H54 (cell line): ENCODE measurements at regions not wholly inside any gene's neighbourhood (a gene's known extent, or its start where the extent isn't known, plus 50 kb on each side); places are given as distances from the start of the nearest gene placed in this dataset.
"Not testable (repeated sequence)": the region's sequence is repeated elsewhere in the genome, so short reads cannot be mapped to it uniquely, and the experiment has no call there.

Source experiments
- DNase-seq: peaks from one replicate; pipeline ENCODE4 v3.0.0; 2011; ENCODE audit warnings: low spot score, mixed read lengths; ENCODE audit not compliant: insufficient read length
- FAIRE-seq: peaks from 3 replicates; lab custom pipeline; 2011; peaks lifted over from hg19 to GRCh38; lab: Jason Lieb, UNC
- POLR2A ChIP-seq: IDR thresholded peaks from 2 replicates; pipeline ENCODE4 v1.6.1; 2011; ENCODE audit warnings: low read depth, mild to moderate bottlenecking, low read length

DNA sequence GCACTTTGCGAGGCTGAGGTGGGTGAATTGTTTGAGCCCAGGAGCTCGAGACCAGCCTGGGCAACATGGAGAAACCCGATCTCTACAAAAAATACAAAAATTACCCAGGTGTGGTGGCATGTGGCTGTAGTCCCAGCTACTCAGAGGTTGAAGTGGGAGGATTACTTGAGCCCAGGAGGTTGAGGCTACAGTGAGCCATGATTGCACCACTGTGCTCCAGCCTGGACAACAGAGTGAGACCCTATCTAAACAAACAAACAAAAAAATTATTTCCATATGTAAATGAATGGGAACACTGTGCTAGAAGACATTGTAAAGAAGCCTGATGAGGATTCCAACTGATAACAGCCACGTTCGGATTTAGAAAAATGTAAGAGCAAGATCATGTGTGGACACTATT lies 154.2 kb downstream of the ZFP64 start:
- DNase-seq (no peak), FAIRE-seq (no peak)
- TF ChIP-seq POLR2A = no peak

GRCh38 chr20:52035977-52036376 lies 155.6 kb downstream of the ZFP64 start:
- DNase-seq (no peak), FAIRE-seq (no peak)
- no peak for TF ChIP-seq POLR2A

DNA sequence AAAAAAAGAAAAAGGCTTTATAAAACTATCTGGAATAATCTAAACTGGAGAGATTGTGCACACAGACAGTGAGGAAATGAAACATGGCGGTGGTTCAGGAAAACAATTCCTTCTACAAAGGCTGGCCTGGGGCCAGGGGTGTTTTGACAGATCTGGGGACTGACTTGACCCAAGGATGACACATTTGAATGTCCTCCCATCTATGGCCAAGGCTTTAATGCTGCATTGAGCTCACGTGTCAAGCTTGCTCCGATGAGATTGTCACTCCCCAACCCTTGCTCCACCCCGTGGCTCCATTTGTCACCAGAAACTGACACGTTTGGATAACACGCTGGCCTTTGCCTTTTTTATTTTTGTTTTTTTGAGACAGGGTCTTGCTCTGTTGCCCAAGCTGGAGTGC lies 156.1 kb downstream of the ZFP64 start:
- no peak for TF ChIP-seq POLR2A
- FAIRE-seq = no peak
- no peak for DNase-seq

DNA sequence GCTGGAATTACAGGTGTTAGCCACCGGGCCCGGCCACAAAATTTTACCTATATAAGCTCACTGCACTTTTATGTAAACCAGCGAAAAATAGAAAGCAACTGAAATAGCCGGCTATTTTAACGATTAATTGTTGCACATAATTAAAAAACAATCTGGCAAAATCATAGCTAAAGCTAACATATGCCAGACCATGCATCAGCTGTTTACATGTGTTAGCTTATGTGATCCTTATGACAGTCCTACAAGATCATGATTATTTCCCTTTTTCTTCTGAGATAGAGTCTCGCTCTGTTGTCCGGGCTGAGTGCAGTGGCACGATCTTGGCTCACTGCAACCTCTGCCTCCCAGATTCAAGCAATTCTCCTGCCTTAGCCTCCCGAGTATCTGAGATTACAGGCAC lies 157.0 kb downstream of the ZFP64 start:
- FAIRE-seq (no peak), DNase-seq (no peak)
- no peak for TF ChIP-seq POLR2A

DNA sequence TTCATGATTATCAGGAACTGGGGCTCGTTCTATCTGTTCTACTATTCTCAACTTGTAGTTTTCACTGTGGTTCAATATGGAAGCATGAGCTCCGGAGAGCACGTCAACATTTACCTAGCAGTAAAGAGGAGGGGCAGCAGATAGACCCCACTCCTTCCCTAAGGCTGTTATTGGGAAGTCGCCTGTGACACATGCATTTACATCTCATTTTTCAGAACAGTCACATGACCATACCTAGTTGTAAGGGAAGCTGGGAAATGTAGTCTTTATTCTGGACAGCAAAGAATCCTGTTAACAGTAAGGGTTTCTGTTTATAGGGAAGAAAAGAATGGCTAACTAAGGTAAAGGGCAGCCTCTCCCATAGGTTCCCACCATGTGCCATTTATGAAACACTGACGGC lies 158.3 kb downstream of the ZFP64 start:
- FAIRE-seq (no peak), DNase-seq (no peak)
- TF ChIP-seq POLR2A = no peak

DNA sequence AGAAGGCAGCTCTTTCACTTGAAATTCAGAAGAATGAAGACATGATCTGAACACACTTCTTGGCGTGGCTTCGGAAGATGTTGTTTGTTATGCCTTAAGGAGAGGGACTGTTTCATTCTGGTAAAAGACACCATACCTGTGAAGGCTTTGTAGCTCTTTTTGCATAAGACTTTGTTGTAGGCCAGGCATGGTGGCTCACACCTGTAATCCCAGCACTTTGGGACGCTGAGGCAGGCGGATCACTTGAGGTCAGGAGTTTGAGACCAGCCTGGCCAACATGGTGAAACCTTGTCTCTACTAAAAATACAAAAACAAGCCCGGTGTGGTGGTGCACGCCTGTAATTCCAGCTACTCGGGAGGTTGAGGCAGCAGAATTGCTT lies 159.3 kb downstream of the ZFP64 start:
- not testable (repeated sequence) for FAIRE-seq, DNase-seq

DNA sequence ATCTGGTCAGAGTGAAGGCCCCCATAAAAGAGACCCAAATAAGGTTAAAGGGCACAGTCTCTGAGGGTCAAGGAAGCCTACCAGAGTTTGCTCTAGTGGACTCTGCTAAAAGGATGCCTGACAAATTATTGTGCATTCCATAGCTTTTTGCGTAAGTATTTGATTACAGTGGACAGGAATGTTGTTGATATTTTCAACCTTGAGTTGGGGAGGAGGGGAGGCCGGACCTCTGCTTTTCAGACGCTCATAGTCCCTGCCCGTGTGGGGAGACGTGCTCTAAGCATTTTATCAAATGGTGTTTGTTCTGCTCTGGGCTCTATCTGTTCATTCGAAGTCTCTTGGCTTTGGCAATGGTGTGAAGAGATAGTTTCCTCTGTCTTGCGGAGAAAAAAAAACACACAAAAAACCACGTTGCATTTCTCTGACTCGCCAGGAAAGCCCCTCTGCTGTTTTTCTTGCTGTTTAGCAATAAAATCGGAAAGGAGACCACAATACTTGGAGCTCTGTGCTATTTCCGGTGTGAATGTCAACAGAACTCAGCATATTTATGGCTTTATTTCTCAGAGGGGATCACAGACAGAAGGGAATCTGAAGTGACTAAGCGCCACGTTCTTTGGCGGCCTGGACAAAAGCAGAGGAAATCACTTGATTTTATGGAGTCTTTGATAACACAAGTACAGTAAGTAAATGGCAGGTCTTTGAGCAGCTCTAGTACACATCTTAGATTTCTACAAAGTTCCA lies 159.8 kb downstream of the ZFP64 start:
- DNase-seq (no peak), FAIRE-seq (no peak)
- TF ChIP-seq POLR2A = no peak

- no peak for DNase-seq
- TF ChIP-seq POLR2A = no peak
- FAIRE-seq = no peak
Observed at GRCh38 chr20:52031206-52031562, 160.4 kb downstream of the ZFP64 start.

- not testable (repeated sequence) for FAIRE-seq, DNase-seq
Observed at GRCh38 chr20:52029129-52029528, 162.4 kb downstream of the ZFP64 start.

- FAIRE-seq (no peak), DNase-seq (no peak)
- no peak for TF ChIP-seq POLR2A
Observed at GRCh38 chr20:52025938-52026337, 165.6 kb downstream of the ZFP64 start.

GRCh38 chr20:52019313-52019712 lies 172.3 kb downstream of the ZFP64 start:
- no peak for FAIRE-seq

GRCh38 chr20:52017669-52018317 lies 173.8 kb downstream of the ZFP64 start:
- no peak for FAIRE-seq
- no peak for TF ChIP-seq POLR2A
- no peak for DNase-seq

More at GRCh38 chr20:52019313-52019712, 172.3 kb downstream of the ZFP64 start:
- TF ChIP-seq POLR2A = no peak
- no peak for DNase-seq

GRCh38 chr20:52016022-52016421 lies 175.6 kb downstream of the ZFP64 start:
- FAIRE-seq (no peak), DNase-seq (no peak)
- no peak for TF ChIP-seq POLR2A

GRCh38 chr20:52015155-52015554 lies 176.4 kb downstream of the ZFP64 start:
- FAIRE-seq = no peak
- no peak for DNase-seq
- no peak for TF ChIP-seq POLR2A

DNA sequence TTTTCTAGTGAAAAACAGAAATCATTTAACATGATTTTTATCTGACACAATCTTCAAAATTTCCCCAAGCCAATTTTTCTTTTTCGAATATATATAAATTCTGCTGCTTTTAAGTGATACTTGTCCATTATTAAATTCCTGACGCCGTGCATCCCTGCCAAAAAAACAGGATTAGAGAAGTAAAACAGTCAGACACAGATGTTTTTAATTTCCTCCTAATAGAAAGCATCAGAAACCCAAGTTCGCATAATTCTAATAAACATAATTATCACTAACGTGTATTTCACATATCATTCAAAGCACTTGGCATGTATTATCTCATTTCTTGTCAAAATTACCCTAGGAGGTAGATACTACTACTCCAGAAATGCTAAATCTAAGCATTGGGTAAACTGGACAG lies 179.5 kb downstream of the ZFP64 start:
- FAIRE-seq = no peak
- no peak for TF ChIP-seq POLR2A

More for the DNA sequence above, 179.5 kb downstream of the ZFP64 start:
- DNase-seq = no peak
